Natural killer cell (primary cell): ENCODE measurements at regions not wholly inside any gene's neighbourhood (a gene's known extent, or its start where the extent isn't known, plus 50 kb on each side); places are given as distances from the start of the nearest gene placed in this dataset.

Experiments
- ATAC-seq, 3 donors: fragments of 150-1000 bp in 2 of 3; fragments of 200-7000 bp in 1 of 3; cut with Tn5 transposase; 1 replicate in 1 of 3; 2 replicates in 2 of 3; pipeline ENCODE4 v1.10.0; 2021; ENCODE audit warnings: mild to moderate bottlenecking in 2 of 3, moderate library complexity in 2 of 3
- DNase-seq, 2 donors: peaks; one replicate each; pipeline versions ENCODE4 v3.0.0 to v3.0.0-alpha.2; 2013 to 2021; ENCODE audit warnings: mixed read lengths in 1 of 2
- H3K27ac ChIP-seq: one replicate; pipeline ENCODE4 v1.5.1; 2013; ENCODE audit warnings: mild to moderate bottlenecking, low read length
- H3K27me3 ChIP-seq: one replicate; pipeline ENCODE4 v1.6.1; 2013; ENCODE audit warnings: low read length; ENCODE audit not compliant: control insufficient read depth, insufficient read depth
- H3K36me3 ChIP-seq: one replicate; pipeline ENCODE4 v1.6.1; 2013; ENCODE audit warnings: low read length; ENCODE audit not compliant: control insufficient read depth, insufficient read depth
- H3K4me1 ChIP-seq: one replicate; pipeline ENCODE4 v1.6.1; 2013; ENCODE audit warnings: low read length; ENCODE audit not compliant: control insufficient read depth, insufficient read depth
- H3K4me3 ChIP-seq: one replicate; pipeline ENCODE4 v1.5.1; 2013; ENCODE audit warnings: low read length
- H3K9me3 ChIP-seq: one replicate; pipeline ENCODE4 v1.6.1; 2013; ENCODE audit warnings: low read length; ENCODE audit not compliant: control insufficient read depth, insufficient read depth
- H3K27ac Mint-ChIP-seq, 2 donors: one replicate each; pipeline ENCODE4 v1.8.0; 2022; ENCODE audit warnings: mild to moderate bottlenecking in 2 of 2, mixed read lengths in 2 of 2, moderate library complexity in 1 of 2
- H3K27me3 Mint-ChIP-seq, 2 donors: one replicate each; pipeline ENCODE4 v1.8.0; 2022; ENCODE audit warnings: low read depth in 2 of 2, mixed read lengths in 2 of 2
- H3K36me3 Mint-ChIP-seq: one replicate; pipeline ENCODE4 v1.8.0; 2022; ENCODE audit warnings: mixed read lengths
- H3K4me1 Mint-ChIP-seq, 2 donors: one replicate each; pipeline ENCODE4 v1.8.0; 2022; ENCODE audit warnings: mixed read lengths in 2 of 2
- H3K4me3 Mint-ChIP-seq: one replicate; pipeline ENCODE4 v1.8.0; 2022; ENCODE audit warnings: mild to moderate bottlenecking, moderate library complexity, mixed read lengths
- H3K9me3 Mint-ChIP-seq, 2 donors: one replicate each; pipeline ENCODE4 v1.8.0; 2022; ENCODE audit warnings: mixed read lengths in 2 of 2
- WGBS: methylation state at CpG from one replicate; pipeline ENCODE4 v1.1.7; 2013; ENCODE audit warnings: missing lambda C conversion rate; ENCODE audit not compliant: insufficient coverage; 5-methylcytosine and 5-hydroxymethylcytosine counted together
- intact Hi-C: fragments of 100-400 bp; cut with micrococcal nuclease; formaldehyde crosslinking; loops from one replicate; pipeline ENCODE4 v1.14.2; 2022
- TF ChIP-seq, protein P1 (sequence below): fragments of 200-600 bp; IDR thresholded peaks from one replicate; pipeline ENCODE4 v1.8.0; 2022; ENCODE audit warnings: antibody characterized with exemption

DNA sequence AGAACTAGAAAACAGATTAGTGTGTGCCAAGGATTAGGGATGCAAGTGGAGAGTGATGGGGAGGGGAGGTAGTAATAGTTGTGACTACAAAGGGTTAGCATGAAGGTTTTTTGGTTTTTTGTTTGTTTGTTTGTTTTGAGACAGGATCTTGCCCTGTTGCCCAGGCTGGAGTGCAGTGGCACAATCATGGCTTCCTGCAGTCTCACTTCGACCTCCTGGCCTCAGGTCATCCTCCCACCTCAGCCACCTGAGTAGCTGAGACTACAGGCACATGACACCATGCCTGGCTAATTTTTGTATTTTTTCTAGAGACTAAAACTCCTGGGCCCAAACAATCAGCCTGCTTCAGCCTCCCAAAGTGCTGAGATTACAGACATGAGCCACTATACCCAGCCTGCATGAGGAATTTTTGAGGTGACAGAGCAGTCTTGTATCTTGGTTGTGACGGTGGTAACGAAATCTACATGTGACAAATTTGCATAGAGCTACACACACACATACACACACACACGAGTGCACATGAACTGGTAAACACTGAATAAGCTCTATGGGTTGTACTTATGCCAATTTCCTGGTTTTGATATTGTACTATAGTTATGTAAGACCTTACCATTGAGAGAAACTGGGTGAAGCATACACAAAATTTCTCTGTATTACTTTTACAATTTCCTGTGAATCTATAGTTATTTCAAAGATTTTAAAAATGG, 59.6 kb upstream of the TOM1L1 start:
- H3K36me3 Mint-ChIP-seq = no peaks in the 10 kb centered on the region
- H3K9me3 ChIP-seq = no peaks in the 10 kb centered on the region

DNA sequence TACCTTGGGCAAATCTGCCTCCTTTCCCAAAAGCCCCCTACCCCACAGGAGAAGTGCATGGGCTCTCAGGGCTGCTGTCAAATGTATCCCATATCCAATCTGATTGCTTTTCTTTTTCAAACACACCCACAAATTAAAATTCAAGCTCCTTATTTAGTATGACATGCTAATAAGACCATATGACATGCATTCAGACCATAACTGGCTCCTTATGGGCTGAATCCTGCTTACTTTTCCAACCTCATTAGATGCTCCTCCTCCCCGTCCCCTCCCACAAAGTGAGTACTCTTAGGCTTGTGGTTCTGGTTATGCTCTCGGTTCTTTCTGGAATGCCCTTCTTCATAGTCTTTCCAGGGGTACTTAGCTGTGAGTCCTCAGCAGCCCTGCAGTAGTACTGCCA, 59.0 kb upstream of the TOM1L1 start:
- no peak overlapping the region for H3K27ac ChIP-seq
- no peaks in the 10 kb centered on the region for H3K27me3 ChIP-seq
- H3K36me3 ChIP-seq = no peaks in the 10 kb centered on the region
- 60% methylated on average over 2 of the region's 2 CpGs for WGBS
- DNase-seq (no peak), ATAC-seq (no peak)
- TF ChIP-seq, protein P1, sequence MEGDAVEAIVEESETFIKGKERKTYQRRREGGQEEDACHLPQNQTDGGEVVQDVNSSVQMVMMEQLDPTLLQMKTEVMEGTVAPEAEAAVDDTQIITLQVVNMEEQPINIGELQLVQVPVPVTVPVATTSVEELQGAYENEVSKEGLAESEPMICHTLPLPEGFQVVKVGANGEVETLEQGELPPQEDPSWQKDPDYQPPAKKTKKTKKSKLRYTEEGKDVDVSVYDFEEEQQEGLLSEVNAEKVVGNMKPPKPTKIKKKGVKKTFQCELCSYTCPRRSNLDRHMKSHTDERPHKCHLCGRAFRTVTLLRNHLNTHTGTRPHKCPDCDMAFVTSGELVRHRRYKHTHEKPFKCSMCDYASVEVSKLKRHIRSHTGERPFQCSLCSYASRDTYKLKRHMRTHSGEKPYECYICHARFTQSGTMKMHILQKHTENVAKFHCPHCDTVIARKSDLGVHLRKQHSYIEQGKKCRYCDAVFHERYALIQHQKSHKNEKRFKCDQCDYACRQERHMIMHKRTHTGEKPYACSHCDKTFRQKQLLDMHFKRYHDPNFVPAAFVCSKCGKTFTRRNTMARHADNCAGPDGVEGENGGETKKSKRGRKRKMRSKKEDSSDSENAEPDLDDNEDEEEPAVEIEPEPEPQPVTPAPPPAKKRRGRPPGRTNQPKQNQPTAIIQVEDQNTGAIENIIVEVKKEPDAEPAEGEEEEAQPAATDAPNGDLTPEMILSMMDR = no peak
- no peaks in the 10 kb centered on the region for H3K9me3 ChIP-seq
- intact Hi-C loops = no loop called here
- Mint-ChIP-seq H3K36me3 (no peaks in the 10 kb centered on the region), H3K27me3 (no peaks in the 10 kb centered on the region), H3K9me3 (peaks cover 2 to 5% of the 10 kb centered on the region in 2 donors), H3K27ac (no peak overlapping the region), H3K4me1 (no peaks in the 10 kb centered on the region), H3K4me3 (no peak overlapping the region)
- no peaks in the 10 kb centered on the region for H3K4me1 ChIP-seq
- no peak overlapping the region for H3K4me3 ChIP-seq

More for the DNA sequence above, 59.6 kb upstream of the TOM1L1 start:
- H3K27ac ChIP-seq = no peak overlapping the region
- H3K27me3 ChIP-seq = no peaks in the 10 kb centered on the region
- Mint-ChIP-seq H3K27ac (no peak overlapping the region), H3K4me3 (no peak overlapping the region), H3K4me1 (no peaks in the 10 kb centered on the region), H3K9me3 (peaks cover 2 to 5% of the 10 kb centered on the region in 2 donors), H3K27me3 (no peaks in the 10 kb centered on the region)
- DNase-seq (no peak), ATAC-seq (no peak)
- H3K4me3 ChIP-seq = no peak overlapping the region
- WGBS = 69% methylated on average over 2 of the region's 4 CpGs
- TF ChIP-seq, protein P1 = no peak
- intact Hi-C loops = no loop called here
- H3K4me1 ChIP-seq = no peaks in the 10 kb centered on the region
- H3K36me3 ChIP-seq = no peaks in the 10 kb centered on the region

DNA sequence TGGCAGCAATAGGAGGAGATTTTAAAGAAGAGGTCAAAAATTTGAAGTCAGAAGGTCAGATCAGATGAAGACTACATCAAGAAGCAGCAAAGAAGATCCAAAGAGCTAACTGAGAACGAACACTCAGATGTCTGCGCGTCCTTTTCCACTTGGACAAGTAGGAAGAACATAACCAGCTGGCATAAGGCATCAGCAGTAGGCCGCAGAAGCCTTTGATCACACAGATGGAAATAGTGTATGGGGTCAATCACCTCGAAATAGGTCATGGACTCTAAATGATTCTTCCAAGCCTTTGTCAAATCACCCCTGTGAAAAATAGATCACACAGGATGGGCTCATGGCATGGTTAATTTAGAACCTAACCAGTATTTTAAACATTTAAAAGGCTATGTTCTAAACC, 56.4 kb upstream of the TOM1L1 start:
- ATAC-seq (no peak), DNase-seq (no peak)
- no peak overlapping the region for H3K27ac Mint-ChIP-seq
- 87% methylated on average over 5 of the region's 5 CpGs for WGBS
- H3K27me3 Mint-ChIP-seq = no peaks in the 10 kb centered on the region
- Histone ChIP-seq H3K9me3 (no peaks in the 10 kb centered on the region), H3K27ac (no peak overlapping the region), H3K27me3 (no peaks in the 10 kb centered on the region), H3K4me1 (no peaks in the 10 kb centered on the region), H3K36me3 (no peaks in the 10 kb centered on the region), H3K4me3 (no peak overlapping the region)
- intact Hi-C loops = no loop called here
- TF ChIP-seq, protein P1 = no peak
- H3K4me1 Mint-ChIP-seq = no peaks in the 10 kb centered on the region
- peaks cover 2 to 3% of the 10 kb centered on the region in 2 donors for H3K9me3 Mint-ChIP-seq
- no peaks in the 10 kb centered on the region for H3K36me3 Mint-ChIP-seq
- H3K4me3 Mint-ChIP-seq = no peak overlapping the region
